UCSD-AML1 (cell line): ENCODE measurements at regions not wholly inside any gene's neighbourhood (a gene's known extent, or its start where the extent isn't known, plus 50 kb on each side); places are given as distances from the start of the nearest gene placed in this dataset.
A peak's percentile ranks its signal among the peaks of the same experiment; 100 is the strongest.
"Not testable (repeated sequence)": the region's sequence is repeated elsewhere in the genome, so short reads cannot be mapped to it uniquely, and the experiment has no call there.

ENCODE experiments used
- DNase-seq: peaks from one replicate; lab custom pipeline; 2025; ENCODE audit not compliant: unreplicated experiment; lab: John Stamatoyannopoulos, UW

- no peak for DNase-seq
Measured at GRCh38 chr14:57150449-57150848, 118.3 kb downstream of the EXOC5 start.

DNA sequence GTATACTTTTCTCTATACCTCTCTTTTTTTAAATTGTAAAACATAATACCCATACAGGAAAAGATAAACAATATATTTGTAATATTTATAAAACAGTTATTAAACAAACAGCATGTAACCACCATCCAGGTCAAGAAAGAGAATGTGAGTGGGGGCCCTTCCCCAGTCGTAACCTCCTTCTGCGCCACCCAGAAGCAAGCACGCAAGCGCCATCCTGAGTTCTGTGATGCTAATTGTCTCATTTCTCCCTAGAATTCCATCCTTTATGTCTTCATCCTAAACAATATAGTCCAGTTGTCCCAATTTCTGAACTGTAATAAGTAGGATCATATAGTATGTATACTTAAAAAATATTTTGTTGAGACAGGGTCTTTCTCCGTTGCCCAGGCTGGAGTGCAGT, 129.5 kb downstream of the EXOC5 start:
- no peak for DNase-seq

DNA sequence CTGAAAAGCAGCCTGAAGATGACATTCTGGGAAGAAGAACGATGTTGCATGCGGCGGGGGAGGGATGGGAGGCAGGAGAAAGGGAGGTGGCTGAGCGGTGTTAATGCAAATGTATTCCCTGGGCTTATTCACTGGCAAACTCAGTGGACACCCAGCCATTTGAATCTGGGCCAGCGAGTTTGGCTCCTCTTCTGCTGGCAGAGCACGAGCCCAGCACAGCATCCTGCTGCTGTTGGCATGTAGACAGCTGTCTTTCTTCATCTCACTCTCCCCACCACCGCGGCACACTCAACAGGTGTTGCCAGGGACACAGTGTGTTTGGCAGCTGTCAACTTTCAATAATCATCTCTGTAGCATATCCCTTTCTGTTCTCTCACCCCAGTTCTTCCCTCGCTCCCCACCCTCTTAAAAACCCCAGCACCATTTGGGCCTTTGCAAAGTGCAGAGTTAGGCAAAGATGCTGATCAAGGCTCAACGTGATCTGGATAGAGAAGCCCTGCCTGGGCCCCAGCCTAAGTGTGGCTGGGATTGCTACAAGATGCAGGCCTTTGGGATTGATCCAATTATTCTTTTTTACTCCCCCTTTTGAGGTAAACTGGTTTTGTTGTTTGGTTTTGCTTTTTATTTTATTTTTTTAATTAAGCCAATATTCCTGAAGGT, 131.9 kb downstream of the EXOC5 start:
- DNase-seq = no peak

GRCh38 chr14:57127809-57128208, 140.9 kb downstream of the EXOC5 start:
- DNase-seq = not testable (repeated sequence)

- no peak for DNase-seq
Measured at GRCh38 chr14:57122129-57122528, 146.6 kb downstream of the EXOC5 start.

DNA sequence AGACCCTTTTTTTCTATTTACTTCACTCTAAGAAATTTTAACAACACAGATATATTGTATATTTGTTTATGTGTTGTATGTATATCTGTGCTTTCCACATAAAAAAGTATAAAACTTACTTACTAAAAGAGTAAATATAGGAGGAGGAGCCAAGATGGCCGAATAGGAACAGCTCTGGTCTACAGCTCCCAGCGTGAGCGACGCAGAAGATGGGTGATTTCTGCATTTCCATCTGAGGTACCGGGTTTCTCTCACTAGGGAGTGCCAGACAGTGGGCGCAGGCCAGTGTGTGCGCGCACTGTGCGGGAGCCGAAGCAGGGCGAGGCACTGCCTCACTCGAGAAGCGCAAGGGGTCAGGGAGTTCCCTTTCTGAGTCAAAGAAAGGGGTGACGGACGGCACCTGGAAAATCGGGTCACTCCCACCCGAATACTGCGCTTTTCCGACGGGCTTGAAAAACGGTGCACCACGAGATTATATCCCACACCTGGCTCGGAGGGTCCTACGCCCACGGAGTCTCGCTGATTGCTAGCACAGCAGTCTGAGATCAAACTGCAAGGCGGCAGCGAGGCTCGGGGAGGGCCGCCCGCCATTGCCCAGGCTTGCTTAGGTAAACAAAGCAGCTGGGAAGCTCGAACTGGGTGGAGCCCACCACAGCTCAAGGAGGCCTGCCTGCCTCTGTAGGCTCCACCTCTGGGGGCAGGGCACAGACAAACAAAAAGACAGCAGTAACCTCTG, 156.5 kb downstream of the EXOC5 start:
- DNase-seq = not testable (repeated sequence)

DNA sequence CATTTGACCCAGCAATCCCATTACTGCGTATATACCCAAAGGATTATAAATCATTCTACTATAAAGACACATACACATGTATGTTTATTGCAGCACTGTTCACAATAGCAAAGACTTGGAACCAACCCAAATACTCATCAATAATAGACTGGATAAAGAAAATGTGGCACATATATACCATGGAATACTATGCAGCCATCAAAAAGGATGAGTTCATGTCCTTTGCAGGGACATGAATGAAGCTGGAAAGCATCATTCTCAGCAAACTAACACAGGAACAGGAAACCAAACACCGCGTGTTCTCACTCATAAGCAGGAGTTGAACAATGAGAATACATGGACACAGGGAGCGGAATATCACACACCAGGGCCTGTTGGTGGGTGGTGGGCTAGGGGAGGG, 158.3 kb downstream of the EXOC5 start:
- DNase-seq = not testable (repeated sequence)

DNA sequence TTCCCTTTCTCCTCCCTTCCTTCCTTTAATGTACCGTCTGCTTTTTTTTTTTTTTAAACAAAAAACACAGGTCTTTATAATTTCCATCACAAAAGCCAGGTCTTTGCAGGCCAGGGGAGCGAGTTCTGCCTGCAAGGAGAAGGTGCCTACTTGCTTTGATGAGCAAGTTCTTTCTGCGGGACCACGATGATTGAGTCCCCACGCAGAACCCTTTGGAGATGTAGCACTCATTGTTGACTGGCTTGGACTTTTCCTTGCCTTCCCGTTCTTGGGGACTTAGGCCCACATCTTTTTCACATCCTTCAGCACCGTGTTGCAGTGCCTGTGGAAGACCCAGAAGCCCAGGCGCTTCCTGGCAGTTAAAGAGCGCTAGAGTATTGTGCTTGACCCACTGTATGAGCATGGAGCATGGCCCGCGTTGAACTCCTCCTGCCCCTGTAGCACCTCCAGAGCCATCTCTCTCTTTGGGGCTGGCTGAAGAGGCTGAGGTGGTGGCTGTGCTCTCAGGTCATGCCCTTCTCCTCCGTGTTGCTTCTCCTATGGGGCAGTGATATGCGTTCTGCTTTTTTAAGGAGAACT, 177.6 kb downstream of the EXOC5 start:
- no peak for DNase-seq

GRCh38 chr14:57089901-57090300, 178.8 kb downstream of the EXOC5 start:
- DNase-seq = no peak

- DNase-seq = no peak
Measured at GRCh38 chr14:57087841-57088240, 180.9 kb downstream of the EXOC5 start.

- DNase-seq = no peak
Measured at GRCh38 chr14:57086271-57087162, 182.2 kb downstream of the EXOC5 start.

DNA sequence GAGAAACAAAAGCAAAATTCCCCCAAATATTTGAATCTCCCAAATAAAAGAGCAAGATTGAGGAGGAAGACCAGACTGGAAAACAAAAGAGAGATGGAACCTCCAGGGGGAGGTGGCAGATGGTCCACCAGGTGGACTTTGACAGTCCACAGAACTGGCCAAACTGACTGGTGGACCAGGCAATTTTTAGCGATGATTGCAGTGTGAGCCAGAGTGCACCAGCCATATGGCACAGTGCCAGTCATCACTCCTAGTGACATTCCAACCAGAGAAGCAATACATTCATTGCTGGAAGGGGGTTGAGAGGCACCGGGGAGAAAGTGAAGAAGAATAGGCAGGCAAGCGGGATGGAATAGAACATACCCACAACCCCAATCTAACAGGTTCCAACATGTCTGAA, 182.9 kb downstream of the EXOC5 start:
- no peak for DNase-seq

DNA sequence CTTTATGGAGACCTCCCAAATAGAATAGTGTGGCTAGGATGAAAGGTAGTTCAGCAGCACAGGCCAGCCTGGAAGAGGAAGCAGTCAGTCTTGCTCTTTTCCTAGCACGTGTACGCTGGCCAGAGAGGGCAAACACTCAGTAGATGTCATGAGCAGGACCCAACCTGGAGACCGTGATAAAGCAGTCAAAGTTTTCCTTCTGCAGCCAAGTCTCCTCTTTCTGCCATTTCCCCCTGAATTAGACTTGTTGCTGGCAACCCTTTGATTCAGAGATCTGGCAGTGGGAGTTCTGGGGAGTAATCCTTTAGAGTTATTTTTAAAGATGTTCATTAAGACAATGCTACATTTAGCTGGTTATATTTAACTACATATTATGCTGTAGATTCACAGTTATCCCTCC, 183.7 kb downstream of the EXOC5 start:
- no peak for DNase-seq

DNA sequence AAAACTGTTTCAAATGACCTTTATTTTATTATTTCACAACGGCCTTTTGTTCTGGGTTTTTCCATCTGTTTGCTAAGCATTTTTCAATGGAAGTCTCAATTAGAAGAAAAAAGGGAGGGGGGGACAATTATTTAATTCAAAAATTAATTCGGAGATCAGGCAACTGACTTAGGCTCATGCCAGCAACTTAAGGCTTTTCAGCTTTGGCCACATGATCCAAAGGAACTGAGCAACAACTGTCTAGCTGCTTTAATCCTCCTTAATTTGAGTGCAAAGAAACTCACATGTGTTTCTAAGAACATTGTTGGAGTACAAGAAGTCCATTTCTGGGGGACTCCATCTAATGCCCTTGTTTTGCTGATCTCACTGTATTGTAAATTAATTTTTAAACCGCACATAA, 188.0 kb downstream of the EXOC5 start:
- no peak for DNase-seq

DNA sequence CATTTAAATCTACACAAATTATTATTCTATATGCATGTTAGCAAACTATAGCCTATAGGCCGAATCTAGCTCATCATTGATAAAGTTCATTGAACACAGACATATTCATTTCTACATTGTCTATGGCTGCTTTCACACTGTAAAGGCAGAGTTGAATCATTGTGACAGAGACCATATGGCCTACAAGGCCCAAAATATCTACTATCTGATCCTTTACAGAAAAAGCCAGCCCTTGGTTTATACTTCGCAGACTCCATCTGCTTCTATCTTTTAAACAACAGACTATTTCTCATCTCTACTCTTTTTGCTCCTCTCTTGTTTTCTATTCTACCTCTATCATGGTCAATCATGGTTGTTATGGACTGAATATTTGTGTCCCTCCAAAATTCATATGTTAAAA, 190.7 kb downstream of the EXOC5 start:
- no peak for DNase-seq

- DNase-seq = no peak
Measured at GRCh38 chr14:57073986-57074385, 194.7 kb downstream of the EXOC5 start.

DNA sequence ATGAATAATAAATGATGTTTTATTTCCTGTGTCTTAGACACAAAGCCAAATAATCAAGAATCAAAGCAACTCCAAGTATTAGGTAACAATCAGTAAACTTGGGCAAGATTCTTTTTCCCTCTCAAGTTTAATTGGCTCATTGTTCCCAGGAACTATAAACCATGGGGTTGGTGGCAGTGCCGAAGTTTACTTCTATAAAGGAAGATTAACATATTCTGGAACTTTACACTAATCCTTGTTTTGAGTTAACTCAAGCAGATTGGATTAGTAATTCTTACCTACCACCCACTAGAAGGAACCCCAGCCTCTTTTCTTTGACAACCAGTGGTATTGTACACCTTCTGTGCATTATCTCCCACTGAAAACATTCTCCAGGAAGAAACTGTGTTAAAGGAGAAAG, 197.1 kb downstream of the EXOC5 start:
- no peak for DNase-seq

- DNase-seq = no peak
Measured at GRCh38 chr14:57069702-57070101, 199.0 kb downstream of the EXOC5 start.

DNA sequence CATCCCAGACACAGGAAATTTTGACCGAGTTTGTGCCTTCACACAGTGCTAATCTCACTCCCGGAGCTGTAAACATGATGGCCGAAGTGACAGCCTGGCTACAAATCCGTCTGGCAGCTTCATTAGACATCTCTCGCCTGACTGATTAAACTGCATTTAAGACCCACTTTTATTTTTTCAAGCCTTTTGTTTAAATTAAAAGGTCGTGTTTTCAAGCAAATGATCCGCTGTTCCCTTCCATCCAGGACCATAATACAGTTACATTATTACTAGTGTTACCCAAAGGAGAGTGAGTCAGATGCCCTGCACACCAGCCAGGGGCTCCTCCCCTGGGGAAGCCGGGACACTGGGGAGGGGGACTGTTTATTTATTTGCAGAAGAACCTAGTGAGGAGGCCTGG, 200.2 kb downstream of the EXOC5 start:
- DNase-seq = no peak

- peak; percentile 26 for DNase-seq
Measured at GRCh38 chr14:57066887-57067513, 201.7 kb downstream of the EXOC5 start.

DNA sequence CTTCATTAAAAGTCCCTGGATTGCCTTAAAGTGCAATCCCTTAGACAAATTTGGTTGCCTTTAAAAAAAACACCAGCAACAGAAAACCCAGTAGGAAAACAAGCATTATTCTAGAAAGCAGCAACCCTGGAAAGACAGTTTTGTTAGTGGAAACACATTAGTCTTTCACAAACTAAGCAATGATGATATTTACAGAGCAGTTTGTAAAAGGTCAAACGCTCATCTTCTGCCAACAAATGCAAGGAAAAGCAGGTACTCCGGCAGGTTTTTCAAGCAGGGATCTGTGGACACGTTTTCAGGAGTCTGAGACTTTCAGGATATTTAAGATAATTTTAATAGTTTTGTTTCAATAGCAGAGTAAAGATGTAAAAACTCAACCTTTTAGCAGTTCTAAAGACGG, 202.2 kb downstream of the EXOC5 start:
- no peak for DNase-seq
